GM10266 (cell line): ENCODE measurements at regions not wholly inside any gene's neighbourhood (a gene's known extent, or its start where the extent isn't known, plus 50 kb on each side); places are given as distances from the start of the nearest gene placed in this dataset.

Experiments used
- DNase-seq: peaks from one replicate; pipeline ENCODE4 v3.0.0; 2012; ENCODE audit errors: extremely low spot score
- TF ChIP-seq, protein P1 (sequence below): IDR thresholded peaks from 2 replicates; pipeline ENCODE4 v1.5.1; 2012; ENCODE audit warnings: mild to moderate bottlenecking, low read depth; ENCODE audit not compliant: control insufficient read depth, insufficient read depth; ENCODE audit errors: missing control alignments

DNA sequence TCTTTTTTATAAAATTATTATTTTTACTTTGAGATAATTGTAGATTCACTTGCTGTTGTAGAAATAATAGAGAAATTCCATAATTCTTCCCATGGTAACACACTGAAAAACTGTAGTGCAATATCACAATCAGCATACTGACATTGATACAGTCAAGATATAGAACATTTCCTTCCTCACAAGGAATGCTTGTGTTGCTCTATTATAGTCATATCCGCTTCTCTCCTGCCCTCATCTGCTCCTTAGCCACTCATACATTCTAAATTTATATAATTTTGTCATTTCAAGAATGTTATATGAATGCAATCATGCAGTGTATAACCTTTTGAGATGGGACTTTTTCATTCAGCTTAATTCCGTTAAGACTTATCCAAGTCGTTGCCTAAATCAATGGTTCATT is 320.2 kb downstream of the BARHL2 start:
- TF ChIP-seq, protein P1, sequence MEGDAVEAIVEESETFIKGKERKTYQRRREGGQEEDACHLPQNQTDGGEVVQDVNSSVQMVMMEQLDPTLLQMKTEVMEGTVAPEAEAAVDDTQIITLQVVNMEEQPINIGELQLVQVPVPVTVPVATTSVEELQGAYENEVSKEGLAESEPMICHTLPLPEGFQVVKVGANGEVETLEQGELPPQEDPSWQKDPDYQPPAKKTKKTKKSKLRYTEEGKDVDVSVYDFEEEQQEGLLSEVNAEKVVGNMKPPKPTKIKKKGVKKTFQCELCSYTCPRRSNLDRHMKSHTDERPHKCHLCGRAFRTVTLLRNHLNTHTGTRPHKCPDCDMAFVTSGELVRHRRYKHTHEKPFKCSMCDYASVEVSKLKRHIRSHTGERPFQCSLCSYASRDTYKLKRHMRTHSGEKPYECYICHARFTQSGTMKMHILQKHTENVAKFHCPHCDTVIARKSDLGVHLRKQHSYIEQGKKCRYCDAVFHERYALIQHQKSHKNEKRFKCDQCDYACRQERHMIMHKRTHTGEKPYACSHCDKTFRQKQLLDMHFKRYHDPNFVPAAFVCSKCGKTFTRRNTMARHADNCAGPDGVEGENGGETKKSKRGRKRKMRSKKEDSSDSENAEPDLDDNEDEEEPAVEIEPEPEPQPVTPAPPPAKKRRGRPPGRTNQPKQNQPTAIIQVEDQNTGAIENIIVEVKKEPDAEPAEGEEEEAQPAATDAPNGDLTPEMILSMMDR: no peak
- no peak for DNase-seq

DNA sequence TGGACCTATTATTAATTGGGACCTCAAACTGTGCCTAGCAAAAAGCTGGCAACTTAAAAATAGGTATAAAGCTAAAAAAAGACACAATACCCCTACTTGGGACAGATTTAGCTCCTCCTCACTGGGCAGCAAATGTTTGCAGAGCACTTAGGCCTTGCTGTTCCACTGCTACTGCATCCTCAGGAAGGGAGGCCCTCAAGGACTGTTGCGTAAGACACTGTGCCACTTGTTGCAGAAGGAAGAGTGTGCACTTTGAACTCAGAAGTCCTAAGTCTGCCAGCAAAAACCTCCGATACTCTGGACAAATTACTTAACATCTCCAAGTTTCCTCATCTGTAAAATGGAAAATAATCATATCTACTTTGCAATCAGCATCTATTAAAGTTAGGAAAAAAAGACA is 322.9 kb downstream of the BARHL2 start:
- DNase-seq: no peak
- TF ChIP-seq, protein P1: no peak

DNA sequence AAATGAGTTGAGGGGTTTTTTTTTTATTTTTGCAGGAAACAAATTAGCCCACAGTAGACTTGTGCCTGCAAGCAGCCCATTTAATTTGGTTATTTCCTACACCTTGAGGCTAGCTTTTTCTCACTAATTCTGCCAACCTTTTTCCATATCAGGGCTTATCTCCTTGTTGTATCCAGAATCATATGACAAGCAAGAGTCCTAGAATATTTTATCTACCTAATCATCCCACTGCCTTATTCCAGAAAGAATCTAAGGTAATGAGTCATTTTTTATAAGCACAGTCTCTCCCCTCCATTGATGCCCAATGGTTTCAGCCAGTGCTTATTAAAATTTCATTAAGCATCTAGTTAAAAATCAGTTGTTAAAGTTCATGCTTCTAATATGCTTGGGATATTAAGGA is 324.1 kb downstream of the BARHL2 start:
- no peak for DNase-seq
- TF ChIP-seq, protein P1: no peak

DNA sequence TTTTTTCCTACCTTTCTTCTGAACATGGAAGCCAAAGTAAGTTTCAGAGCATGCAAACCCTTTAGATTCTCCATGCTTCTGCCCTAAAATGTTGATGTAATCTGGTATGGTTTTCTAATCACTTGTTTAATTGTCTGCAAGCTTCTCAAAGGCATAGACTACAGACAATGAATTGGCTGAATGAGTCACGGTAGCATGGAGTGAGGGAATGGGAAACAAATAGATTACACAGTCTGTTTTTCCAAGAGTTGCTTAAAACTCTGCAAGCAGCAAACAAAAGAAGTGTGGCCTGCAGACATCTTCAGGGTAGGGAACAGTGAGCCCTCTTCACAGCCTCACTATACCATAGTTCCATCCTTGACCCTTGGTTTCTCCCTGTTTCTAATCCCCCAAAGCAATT is 326.0 kb downstream of the BARHL2 start:
- DNase-seq: no peak
- TF ChIP-seq, protein P1: no peak

DNA sequence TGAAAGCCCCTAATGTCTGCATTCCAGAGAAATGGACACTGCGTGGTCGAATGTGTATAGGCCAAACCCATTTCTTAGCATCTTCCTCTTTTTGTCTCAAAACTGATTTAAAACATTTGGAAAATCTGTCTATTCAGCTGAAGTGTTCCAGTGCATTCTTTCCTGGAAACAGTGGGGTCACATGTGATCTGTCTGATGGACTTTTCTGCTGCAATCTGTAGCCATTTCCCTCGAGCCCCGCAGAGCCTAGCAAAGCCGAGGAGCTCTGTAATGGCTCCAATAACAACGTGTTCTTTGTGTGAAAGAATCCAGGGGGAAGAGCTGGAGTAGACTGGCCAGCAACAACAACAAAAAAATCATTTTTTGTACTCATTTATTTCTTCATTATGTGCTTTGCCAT is 329.3 kb downstream of the BARHL2 start:
- TF ChIP-seq, protein P1: no peak
- DNase-seq: no peak

DNA sequence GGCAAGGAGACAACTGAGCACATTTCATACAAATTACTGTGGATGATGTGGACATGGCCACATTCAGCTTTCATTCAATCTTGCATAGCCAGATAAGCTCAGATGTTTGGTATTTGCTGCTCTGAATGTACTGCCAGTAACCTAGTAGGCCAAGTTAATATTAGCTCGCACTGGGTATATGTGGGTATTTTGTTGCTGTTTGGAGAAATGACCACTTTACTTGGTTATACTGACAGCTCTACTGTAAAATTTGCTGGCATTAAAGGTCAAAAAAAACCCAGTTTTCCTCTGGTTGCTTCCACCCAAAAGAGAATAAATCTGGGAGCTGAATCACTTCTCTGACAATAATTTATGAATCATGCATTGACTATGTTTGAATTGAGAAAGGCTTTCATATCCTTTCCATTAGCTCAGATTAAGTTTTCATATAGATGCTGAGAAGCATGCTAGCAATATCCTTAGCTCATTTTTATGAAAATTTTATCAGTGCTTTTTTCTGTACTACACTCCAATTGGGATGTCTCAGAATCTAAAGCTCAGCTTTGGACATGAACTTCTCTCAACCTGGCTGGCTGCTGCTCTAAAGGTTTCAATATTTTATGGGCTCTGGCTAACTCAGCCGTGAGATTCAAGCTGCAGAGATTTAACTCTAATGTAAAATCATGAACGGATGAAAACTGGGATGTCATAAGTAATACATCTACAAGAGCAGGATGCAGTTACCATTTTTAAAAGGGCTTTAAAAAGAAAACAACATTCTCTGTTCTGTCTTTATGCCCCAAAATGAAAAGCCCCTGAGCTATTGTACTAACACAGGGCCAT is 330.0 kb downstream of the BARHL2 start:
- DNase-seq: no peak
- TF ChIP-seq, protein P1: no peak

DNA sequence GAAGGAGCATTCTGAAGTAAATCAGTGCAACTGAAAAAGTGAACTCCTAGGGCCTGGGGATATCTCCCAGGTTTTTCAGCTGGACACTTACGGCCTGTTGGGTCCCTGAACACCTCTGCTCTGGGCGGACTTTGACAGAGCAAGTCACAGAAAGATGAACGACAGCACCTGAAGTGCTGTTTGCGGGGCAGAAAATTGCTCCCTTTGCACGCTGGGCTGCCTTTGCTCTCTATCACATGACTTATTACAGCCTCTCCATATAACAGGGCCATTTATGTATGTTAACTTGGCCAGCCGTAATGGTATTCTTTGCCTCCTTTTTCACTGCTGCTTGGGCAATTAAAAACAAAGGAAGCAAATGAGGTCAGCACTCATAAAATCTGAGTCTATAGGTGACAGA is 332.9 kb downstream of the BARHL2 start:
- TF ChIP-seq, protein P1: no peak
- no peak for DNase-seq
